Osteocyte (in vitro differentiated cells): ENCODE measurements at regions not wholly inside any gene's neighbourhood (a gene's known extent, or its start where the extent isn't known, plus 50 kb on each side); places are given as distances from the start of the nearest gene placed in this dataset.

Experiments
- DNase-seq: peaks from one replicate; pipeline ENCODE4 v3.0.0; 2021; ENCODE audit warnings: mixed read lengths; ENCODE audit not compliant: unreplicated experiment; ENCODE audit errors: extremely low spot score
- H3K27ac Mint-ChIP-seq: one replicate; pipeline ENCODE4 v1.8.0; 2021; ENCODE audit warnings: mild to moderate bottlenecking, mixed read lengths; ENCODE audit not compliant: unreplicated experiment
- H3K27me3 Mint-ChIP-seq: one replicate; pipeline ENCODE4 v1.8.0; 2021; ENCODE audit warnings: mixed read lengths; ENCODE audit not compliant: unreplicated experiment
- H3K36me3 Mint-ChIP-seq: one replicate; pipeline ENCODE4 v1.8.0; 2021; ENCODE audit warnings: mixed read lengths; ENCODE audit not compliant: unreplicated experiment
- H3K4me1 Mint-ChIP-seq: one replicate; pipeline ENCODE4 v1.8.0; 2021; ENCODE audit warnings: mixed read lengths; ENCODE audit not compliant: unreplicated experiment
- H3K4me3 Mint-ChIP-seq: one replicate; pipeline ENCODE4 v1.8.0; 2021; ENCODE audit warnings: mild to moderate bottlenecking, moderate library complexity, mixed read lengths; ENCODE audit not compliant: unreplicated experiment
- H3K9me3 Mint-ChIP-seq: one replicate; pipeline ENCODE4 v1.8.0; 2021; ENCODE audit warnings: mixed read lengths; ENCODE audit not compliant: unreplicated experiment
- CTCF ChIP-seq: fragments of 200-600 bp; sonication (generic); IDR thresholded peaks from 2 replicates; pipeline ENCODE4 v1.5.0; 2021; ENCODE audit warnings: antibody characterized with exemption, mild to moderate bottlenecking, moderate library complexity

GRCh38 chr20:39431091-39431880 lies 469.1 kb downstream of the DHX35 start:
- Mint-ChIP-seq H3K4me1 (no peaks in the 10 kb centered on the region), H3K36me3 (peaks cover 2% of the 10 kb centered on the region), H3K4me3 (no peak overlapping the region), H3K27ac (no peak overlapping the region), H3K27me3 (no peaks in the 10 kb centered on the region), H3K9me3 (peaks cover 3% of the 10 kb centered on the region)
- no peak for DNase-seq
- no peak for TF ChIP-seq CTCF

GRCh38 chr20:39429726-39430125 lies 467.6 kb downstream of the DHX35 start:
- H3K9me3 Mint-ChIP-seq: peaks cover 3% of the 10 kb centered on the region
- no peak overlapping the region for H3K27ac Mint-ChIP-seq
- DNase-seq: no peak

GRCh38 chr20:39424962-39425678 lies 463.0 kb downstream of the DHX35 start:
- Mint-ChIP-seq H3K4me1 (no peaks in the 10 kb centered on the region), H3K27ac (no peak overlapping the region), H3K36me3 (no peaks in the 10 kb centered on the region), H3K9me3 (no peaks in the 10 kb centered on the region), H3K4me3 (no peak overlapping the region), H3K27me3 (no peaks in the 10 kb centered on the region)
- no peak for DNase-seq
- TF ChIP-seq CTCF: no peak

More at GRCh38 chr20:39429726-39430125, 467.6 kb downstream of the DHX35 start:
- Mint-ChIP-seq H3K36me3 (peaks cover 2% of the 10 kb centered on the region), H3K27me3 (no peaks in the 10 kb centered on the region), H3K4me1 (no peaks in the 10 kb centered on the region), H3K4me3 (no peak overlapping the region)
- peak; percentile 29 for TF ChIP-seq CTCF

GRCh38 chr20:39421571-39422105 lies 459.5 kb downstream of the DHX35 start:
- no peaks in the 10 kb centered on the region for H3K36me3 Mint-ChIP-seq
- no peaks in the 10 kb centered on the region for H3K4me1 Mint-ChIP-seq
- no peaks in the 10 kb centered on the region for H3K9me3 Mint-ChIP-seq
- H3K27me3 Mint-ChIP-seq: peaks cover 7% of the 10 kb centered on the region
- TF ChIP-seq CTCF: no peak
- DNase-seq: no peak
- H3K4me3 Mint-ChIP-seq: no peak overlapping the region
- H3K27ac Mint-ChIP-seq: no peak overlapping the region

GRCh38 chr20:39412091-39412490 lies 449.9 kb downstream of the DHX35 start:
- H3K27me3 Mint-ChIP-seq: peaks cover 38% of the 10 kb centered on the region
- H3K4me3 Mint-ChIP-seq: no peak overlapping the region
- no peaks in the 10 kb centered on the region for H3K9me3 Mint-ChIP-seq
- no peak for DNase-seq
- no peak for TF ChIP-seq CTCF
- H3K4me1 Mint-ChIP-seq: no peaks in the 10 kb centered on the region
- no peaks in the 10 kb centered on the region for H3K36me3 Mint-ChIP-seq
- H3K27ac Mint-ChIP-seq: no peak overlapping the region
